HG03135 (cell line): ENCODE measurements at regions not wholly inside any gene's neighbourhood (a gene's known extent, or its start where the extent isn't known, plus 50 kb on each side); places are given as distances from the start of the nearest gene placed in this dataset.
"Not testable (repeated sequence)": the region's sequence is repeated elsewhere in the genome, so short reads cannot be mapped to it uniquely, and the experiment has no call there.

Experiments used
- ATAC-seq: cut with Tn5 transposase; IDR thresholded peaks from one replicate; pipeline ENCODE4 v1.9.1; 2021; ENCODE audit warnings: mild to moderate bottlenecking, moderate library complexity; ENCODE audit not compliant: unreplicated experiment

- no peak for ATAC-seq
Measured at GRCh38 chr19:29060813-29061364, 152.1 kb downstream of the UQCRFS1 start.

- no peak for ATAC-seq
Measured at GRCh38 chr19:29056535-29056934, 156.4 kb downstream of the UQCRFS1 start.

- no peak for ATAC-seq
Measured at GRCh38 chr19:29054886-29055675, 157.9 kb downstream of the UQCRFS1 start.

- ATAC-seq = no peak
Measured at GRCh38 chr19:29048873-29049272, 164.1 kb downstream of the UQCRFS1 start.

- no peak for ATAC-seq
Measured at GRCh38 chr19:29045679-29046254, 167.2 kb downstream of the UQCRFS1 start.

- no peak for ATAC-seq
Measured at GRCh38 chr19:29044037-29044436, 168.9 kb downstream of the UQCRFS1 start.

- no peak for ATAC-seq
Measured at GRCh38 chr19:29042450-29042849, 170.5 kb downstream of the UQCRFS1 start.

- ATAC-seq = no peak
Measured at GRCh38 chr19:29040951-29041350, 172.0 kb downstream of the UQCRFS1 start.

- ATAC-seq = no peak
Measured at GRCh38 chr19:29040292-29040691, 172.7 kb downstream of the UQCRFS1 start.

- ATAC-seq = not testable (repeated sequence)
Measured at GRCh38 chr19:29039036-29039435, 173.9 kb downstream of the UQCRFS1 start.

GRCh38 chr19:29031216-29031615 is 181.7 kb downstream of the UQCRFS1 start:
- ATAC-seq = no peak

GRCh38 chr19:29029268-29029958 is 183.5 kb downstream of the UQCRFS1 start:
- no peak for ATAC-seq

GRCh38 chr19:29022599-29022998 is 190.4 kb downstream of the UQCRFS1 start:
- ATAC-seq = no peak

- no peak for ATAC-seq
Measured at GRCh38 chr19:29022165-29022564, 190.8 kb downstream of the UQCRFS1 start.

- no peak for ATAC-seq
Measured at GRCh38 chr19:29021232-29021916, 191.6 kb downstream of the UQCRFS1 start.

- ATAC-seq = no peak
Measured at GRCh38 chr19:29019403-29019802, 193.5 kb downstream of the UQCRFS1 start.

GRCh38 chr19:29018542-29018941 is 194.4 kb downstream of the UQCRFS1 start:
- no peak for ATAC-seq

- no peak for ATAC-seq
Measured at GRCh38 chr19:29017788-29018187, 195.2 kb downstream of the UQCRFS1 start.

GRCh38 chr19:29016926-29017760 is 195.8 kb downstream of the UQCRFS1 start:
- no peak for ATAC-seq

- no peak for ATAC-seq
Measured at GRCh38 chr19:29016353-29016752, 196.6 kb downstream of the UQCRFS1 start.
